GM12878 (cell line): ENCODE measurements at regions not wholly inside any gene's neighbourhood (a gene's known extent, or its start where the extent isn't known, plus 50 kb on each side); places are given as distances from the start of the nearest gene placed in this dataset.

Experiments used
- ATF2 ChIP-seq: IDR thresholded peaks from 2 replicates; pipeline ENCODE4 v1.6.1; 2012; ENCODE audit warnings: low read length, inconsistent platforms
- ATF7 ChIP-seq: fragments of 450-650 bp; IDR thresholded peaks from 2 replicates; pipeline ENCODE4 v1.6.1; 2016; ENCODE audit warnings: low read depth, mild to moderate bottlenecking
- CEBPB ChIP-seq, 2 experiments: fragments of 150-350 bp in 1 of 2; IDR thresholded peaks; 2 replicates each; pipeline ENCODE4 v1.6.1; 2012 to 2014; ENCODE audit warnings: low read depth in 2 of 2, low read length in 2 of 2, borderline replicate concordance in 1 of 2, inconsistent platforms in 1 of 2
- CREM ChIP-seq: IDR thresholded peaks from 2 replicates; pipeline ENCODE4 v1.6.1; 2014; ENCODE audit warnings: antibody characterized with exemption, low read depth
- CUX1 ChIP-seq: IDR thresholded peaks from 2 replicates; pipeline ENCODE4 v1.6.1; 2012; ENCODE audit warnings: improper control_type of control experiment, low read depth, low read length; ENCODE audit not compliant: insufficient replicate concordance
- DPF2 ChIP-seq: fragments of 450-650 bp; IDR thresholded peaks from 2 replicates; pipeline ENCODE4 v1.6.1; 2017; ENCODE audit warnings: mild to moderate bottlenecking
- EGR1 ChIP-seq, 2 experiments: IDR thresholded peaks; 1 replicate in 1 of 2; 2 replicates in 1 of 2; pipeline ENCODE4 v1.6.1; 2011 to 2012; ENCODE audit warnings: low read depth in 2 of 2, low read length in 2 of 2, borderline replicate concordance in 1 of 2, mild to moderate bottlenecking in 1 of 2, moderate library complexity in 1 of 2
- IKZF2 ChIP-seq, 2 experiments: fragments of 450-650 bp; IDR thresholded peaks; 2 replicates each; pipeline ENCODE4 v1.6.1; 2017; ENCODE audit warnings: mild to moderate bottlenecking in 2 of 2, moderate library complexity in 2 of 2
- KLF5 ChIP-seq: fragments of 450-650 bp; IDR thresholded peaks from 2 replicates; pipeline ENCODE4 v1.6.1; 2014; ENCODE audit warnings: mild to moderate bottlenecking; ENCODE audit not compliant: partially characterized antibody
- LARP7 ChIP-seq: fragments of 450-650 bp; IDR thresholded peaks from 2 replicates; pipeline ENCODE4 v1.6.1; 2017; ENCODE audit warnings: mild to moderate bottlenecking
- NKRF ChIP-seq: fragments of 450-650 bp; conservative IDR thresholded peaks from 2 replicates; pipeline ENCODE4 v1.6.1; 2017; ENCODE audit warnings: mild to moderate bottlenecking, moderate library complexity
- NR2C1 ChIP-seq: fragments of 450-650 bp; IDR thresholded peaks from 2 replicates; pipeline ENCODE4 v1.6.1; 2017; ENCODE audit warnings: antibody characterized with exemption, mild to moderate bottlenecking, moderate library complexity
- RELB ChIP-seq: fragments of 450-650 bp; IDR thresholded peaks from 2 replicates; pipeline ENCODE4 v1.6.1; 2017; ENCODE audit warnings: low read depth, mild to moderate bottlenecking, moderate library complexity
- SKIL ChIP-seq: fragments of 450-650 bp; IDR thresholded peaks from 2 replicates; pipeline ENCODE4 v1.6.1; 2017; ENCODE audit warnings: mild to moderate bottlenecking, low read depth, inconsistent platforms; ENCODE audit not compliant: poor library complexity, severe bottlenecking
- SPI1 ChIP-seq: IDR thresholded peaks from 2 replicates; pipeline ENCODE4 v1.6.1; 2011; ENCODE audit warnings: low read depth, mild to moderate bottlenecking, low read length, moderate library complexity, borderline replicate concordance; ENCODE audit not compliant: insufficient read depth
- TAF1 ChIP-seq: IDR thresholded peaks from 2 replicates; pipeline ENCODE4 v1.6.1; 2011; ENCODE audit warnings: mild to moderate bottlenecking, low read depth, low read length, borderline replicate concordance
- WRNIP1 ChIP-seq: IDR thresholded peaks from 2 replicates; pipeline ENCODE4 v1.6.1; 2011; ENCODE audit warnings: low read depth, low read length, improper control_type of control experiment, borderline replicate concordance
- ZZZ3 ChIP-seq: IDR thresholded peaks from 2 replicates; pipeline ENCODE4 v1.6.1; 2011; ENCODE audit warnings: low read depth; ENCODE audit not compliant: control insufficient read depth, insufficient read length

GRCh38 chr3:178480795-178481194 lies 55.4 kb upstream of the KCNMB2 start (continued):
- peak; percentile 46 for TF ChIP-seq SKIL
- peak; percentile 97 for TF ChIP-seq DPF2
- TF ChIP-seq EGR1 (IDR thresholded peaks at IDR 0.05; ENCODE audit: borderline replicate concordance in 1 of 2, low read depth in 2 of 2, low read length in 2 of 2) = peak in 1 of 2 experiments; percentile 65; a peak in 1 of 3 replicates
- no peak for TF ChIP-seq KLF5
- 0 out of 4 replicates have a peak, but pooled peaks of 1 of the 2 experiments have one; percentile 11 for TF ChIP-seq CEBPB (IDR thresholded peaks at IDR 0.05; ENCODE audit: borderline replicate concordance in 1 of 2, low read depth in 2 of 2, low read length in 2 of 2)
- no peak for TF ChIP-seq LARP7
- TF ChIP-seq ZZZ3 = no peak
- peak; percentile 88 for TF ChIP-seq CREM
- no peak for TF ChIP-seq WRNIP1
- TF ChIP-seq RELB = peak; percentile 77
- TF ChIP-seq NR2C1 = peak; percentile 40; the same call in 1 of the 2 replicates
- peak; percentile 80 for TF ChIP-seq ATF7
- TF ChIP-seq SPI1 = peak; percentile 98
- TF ChIP-seq TAF1 = 0 out of 2 replicates have a peak, but pooled peaks have one; percentile 52
- 0 out of 2 replicates have a peak, but pooled peaks have one; percentile 19 for TF ChIP-seq NKRF
- TF ChIP-seq CUX1 = peak; percentile 62
- TF ChIP-seq IKZF2 (IDR thresholded peaks at IDR 0.05) = peak; percentile 96 to 97
- TF ChIP-seq ATF2 = peak; percentile 92
